CD4-positive, alpha-beta T cell treated with Interleukin-17A for 4 hours (primary cell): ENCODE measurements at regions not wholly inside any gene's neighbourhood (a gene's known extent, or its start where the extent isn't known, plus 50 kb on each side); places are given as distances from the start of the nearest gene placed in this dataset.

Experiments
- DNase-seq: peaks from one replicate; pipeline ENCODE4 v3.0.0-alpha.2; 2020; ENCODE audit warnings: mixed read lengths

DNA sequence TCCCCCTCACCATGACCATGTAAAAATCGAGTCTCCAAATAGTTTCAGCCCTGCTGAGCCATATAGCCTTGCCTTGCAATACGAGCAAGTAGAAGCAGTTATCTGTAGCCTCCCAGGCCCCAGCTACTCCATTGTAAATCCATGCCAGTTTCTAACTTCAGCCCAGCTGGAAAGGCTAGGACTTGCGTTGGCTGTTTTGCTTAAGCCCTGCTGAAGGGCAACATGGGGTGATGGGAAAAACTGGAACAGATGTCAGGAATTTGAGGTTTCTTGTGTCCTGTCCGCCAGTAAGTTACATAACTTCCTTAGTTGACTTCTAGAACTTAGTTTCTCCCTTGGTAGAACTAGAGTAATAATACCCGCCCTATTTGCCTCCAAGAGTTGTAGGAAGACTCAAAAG lies 216.0 kb upstream of the SERP2 start:
- DNase-seq = no peak

DNA sequence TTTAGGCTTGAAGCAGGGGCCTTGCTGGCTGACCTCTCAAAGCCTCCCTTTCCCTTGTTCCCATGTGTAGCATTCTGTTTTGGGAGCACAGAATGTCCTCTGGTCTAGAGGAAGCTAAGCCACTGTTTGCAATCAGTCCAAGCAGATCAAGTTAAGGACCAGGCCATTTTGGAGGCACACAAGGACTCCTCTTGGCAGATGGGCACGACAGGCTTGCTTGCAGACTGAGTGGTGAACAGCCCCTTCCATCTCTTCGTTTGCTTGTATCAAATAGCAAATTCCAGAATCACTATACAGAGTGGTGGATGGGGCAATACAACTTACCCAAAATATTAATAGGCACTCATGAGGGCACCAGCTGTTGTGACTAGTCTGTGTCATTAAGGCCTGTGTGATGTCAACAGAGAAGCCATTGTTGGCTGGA lies 215.5 kb upstream of the SERP2 start:
- DNase-seq = no peak

GRCh38 chr13:44158881-44159632 lies 214.6 kb upstream of the SERP2 start:
- no peak for DNase-seq

DNA sequence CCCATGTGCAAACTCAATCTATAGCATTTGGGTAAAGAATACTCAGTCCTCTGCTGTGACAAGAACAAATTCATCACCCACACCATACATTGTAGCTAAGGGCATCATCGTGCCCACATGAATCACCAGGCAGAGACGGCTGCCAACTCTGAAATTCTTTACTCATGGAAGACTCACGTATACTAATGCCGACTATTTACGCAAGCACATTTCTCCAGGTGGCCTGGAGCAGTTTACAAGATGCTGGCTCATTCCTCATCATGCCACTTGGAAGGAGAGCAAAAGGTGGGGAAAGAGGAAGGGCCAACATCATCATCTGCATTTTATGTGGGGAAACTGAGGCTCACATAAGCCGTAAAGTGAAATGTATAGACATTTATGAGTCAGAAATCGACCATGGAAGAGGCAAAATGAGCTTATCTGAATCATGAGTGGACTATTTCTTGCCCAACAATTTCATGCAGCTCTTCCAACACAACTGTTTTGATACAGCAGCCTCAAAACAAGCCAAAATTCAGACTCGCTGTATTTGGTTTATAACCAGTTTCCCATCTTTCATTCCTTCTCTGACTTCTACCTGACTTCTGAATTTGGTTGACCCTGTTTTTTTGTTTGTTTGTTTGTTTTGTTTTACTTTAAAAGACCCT lies 213.9 kb upstream of the SERP2 start:
- no peak for DNase-seq

GRCh38 chr13:44160591-44161191 lies 212.9 kb upstream of the SERP2 start:
- DNase-seq = no peak

DNA sequence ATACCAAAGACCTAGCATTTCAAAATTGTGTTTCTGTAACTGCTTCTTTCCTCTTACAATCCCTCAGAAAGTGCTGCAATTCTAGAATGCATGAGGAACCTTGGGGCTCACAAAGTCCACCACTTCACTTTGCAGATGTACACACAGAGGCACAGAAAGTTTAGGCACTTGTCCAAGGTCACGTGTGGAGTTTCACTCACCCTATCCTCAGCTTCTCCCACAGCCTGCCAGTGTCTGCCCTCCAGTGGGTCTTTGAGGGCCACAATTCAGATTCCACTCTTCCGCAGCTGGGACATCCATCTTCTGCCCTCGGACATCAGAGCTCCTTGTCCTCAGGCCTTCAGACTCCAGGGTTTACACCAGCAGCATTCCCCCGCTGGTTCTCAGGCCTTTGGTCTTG lies 210.5 kb upstream of the SERP2 start:
- no peak for DNase-seq

- DNase-seq = no peak
These were observed 208.3 kb upstream of the SERP2 start for GRCh38 chr13:44165221-44165888.

GRCh38 chr13:44165889-44166496 lies 207.6 kb upstream of the SERP2 start:
- no peak for DNase-seq

DNA sequence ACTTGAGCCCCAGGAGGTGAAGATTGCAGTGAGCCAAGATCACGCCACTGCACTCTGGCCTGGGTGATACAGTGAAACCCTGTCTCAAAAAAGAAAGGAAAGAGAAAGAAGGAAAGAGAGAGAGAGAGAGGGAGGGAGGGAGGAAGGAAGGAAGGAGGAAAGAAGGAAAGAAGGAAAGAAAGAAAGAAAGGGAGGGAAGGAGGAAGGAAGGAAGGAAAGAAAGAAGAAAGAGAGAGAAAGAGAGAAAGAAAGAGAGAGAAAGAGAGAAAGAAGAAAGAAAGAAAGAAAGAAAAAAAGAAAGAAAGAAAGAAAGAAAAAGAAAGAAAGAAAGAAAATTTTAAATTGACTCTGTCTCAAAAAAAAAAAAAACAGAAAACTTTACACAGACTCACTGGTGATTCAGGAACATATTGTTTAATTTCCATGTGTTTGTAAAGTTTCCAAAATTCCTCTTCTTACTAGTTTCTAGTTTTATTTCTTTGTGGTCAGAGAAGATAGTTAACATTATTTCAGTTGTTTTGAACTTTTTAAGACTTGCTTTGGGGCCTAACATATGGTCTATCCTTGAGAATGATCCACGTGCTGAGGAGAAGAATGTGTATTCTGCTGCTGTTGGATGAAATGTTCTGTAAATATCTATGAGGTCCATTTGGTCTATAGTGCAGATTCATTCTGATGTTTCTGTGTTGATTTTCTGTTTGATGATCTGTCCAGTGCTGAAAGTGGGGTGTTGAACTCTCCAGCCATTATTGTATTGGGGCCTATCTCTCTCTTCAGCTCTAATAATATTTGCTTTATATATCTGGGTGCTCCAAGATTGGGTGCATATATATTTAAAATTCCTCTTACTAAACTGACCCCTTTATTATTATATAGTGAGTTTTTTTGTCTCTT lies 204.4 kb upstream of the SERP2 start:
- no peak for DNase-seq

- DNase-seq = no peak
These were observed 202.9 kb upstream of the SERP2 start for GRCh38 chr13:44170731-44171130.

GRCh38 chr13:44171156-44171555 lies 202.5 kb upstream of the SERP2 start:
- DNase-seq = no peak

GRCh38 chr13:44171861-44172260 lies 201.8 kb upstream of the SERP2 start:
- DNase-seq = no peak

DNA sequence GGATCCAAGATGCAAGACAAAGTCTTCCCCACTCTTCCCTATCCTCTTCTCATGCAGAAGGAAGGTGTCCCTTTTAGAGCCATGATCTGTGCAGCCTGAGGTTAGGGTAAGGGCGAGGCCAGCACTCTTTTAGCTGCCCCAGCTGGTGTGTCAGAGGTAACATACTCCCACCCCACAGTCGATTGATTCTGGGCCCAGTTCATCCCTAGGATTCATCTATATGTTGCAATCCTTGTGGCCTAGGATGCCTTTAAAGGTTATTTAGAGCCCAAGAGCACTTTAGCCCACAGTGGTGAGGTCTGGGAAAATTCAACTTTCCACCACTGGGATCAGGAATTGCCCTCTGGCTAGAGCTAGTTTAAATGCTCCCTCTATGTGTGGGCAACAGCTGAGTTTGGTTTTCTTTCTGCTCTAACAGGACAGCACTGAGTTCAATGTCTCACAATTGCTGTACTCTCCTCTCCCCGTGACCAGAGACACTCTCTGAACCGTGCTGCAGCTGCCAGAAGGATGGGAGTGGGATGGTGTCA lies 201.3 kb upstream of the SERP2 start:
- no peak for DNase-seq

DNA sequence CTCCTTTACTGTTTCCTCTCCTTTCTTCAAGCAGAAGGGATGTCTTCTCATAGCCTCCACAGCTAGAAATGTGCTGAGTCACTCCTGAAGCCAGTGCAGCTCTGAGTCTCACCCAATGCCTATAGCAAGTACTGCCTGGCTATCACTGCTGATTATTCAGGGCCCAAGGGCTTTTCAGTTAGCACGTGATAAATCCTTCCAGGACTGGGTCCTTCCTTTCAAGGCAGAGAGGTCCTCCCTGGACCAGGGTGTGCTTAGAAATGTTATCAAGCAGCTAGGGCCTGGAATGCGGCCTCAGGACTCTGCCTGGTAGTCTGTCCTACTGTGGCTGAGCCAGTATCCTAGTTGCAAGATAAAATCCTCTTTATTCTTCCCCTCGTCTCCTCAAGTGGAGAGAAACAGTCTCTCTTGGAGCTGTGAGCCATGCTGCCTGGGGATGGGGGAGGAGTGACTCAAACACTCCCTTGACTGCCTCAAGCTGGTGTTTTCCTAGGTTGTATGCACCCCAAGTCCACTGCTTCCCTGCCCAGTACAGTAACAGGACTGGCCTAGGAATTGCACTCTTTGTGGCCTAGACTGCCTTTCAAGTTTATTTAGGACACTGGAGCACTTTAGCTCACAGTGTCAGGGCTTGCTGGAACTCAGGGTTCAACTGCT lies 198.7 kb upstream of the SERP2 start:
- DNase-seq = no peak

DNA sequence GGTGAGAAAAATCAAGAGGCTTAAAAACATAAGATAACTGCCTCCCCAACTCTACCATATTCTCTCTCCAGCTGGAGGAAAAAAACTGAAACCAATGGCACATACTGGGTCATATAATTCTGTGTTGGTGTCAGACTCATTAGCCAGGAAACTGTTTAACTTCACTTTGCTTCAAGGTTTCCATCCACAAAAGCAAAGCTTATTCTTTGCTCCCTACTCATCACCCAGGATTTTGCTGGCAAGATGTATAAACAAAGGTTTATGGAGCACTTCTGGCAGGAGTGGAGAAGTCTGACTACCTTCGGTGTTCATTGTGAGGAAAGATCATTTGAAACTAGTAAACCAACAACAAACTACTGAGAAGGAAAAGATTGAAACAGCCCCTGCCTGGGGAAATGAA lies 197.5 kb upstream of the SERP2 start:
- DNase-seq = no peak

- DNase-seq = no peak
These were observed 192.6 kb upstream of the SERP2 start for GRCh38 chr13:44180876-44181536.

- no peak for DNase-seq
These were observed 191.7 kb upstream of the SERP2 start for GRCh38 chr13:44181931-44182330.

GRCh38 chr13:44184740-44185139 lies 188.9 kb upstream of the SERP2 start:
- DNase-seq = no peak

GRCh38 chr13:44188257-44188656 lies 185.4 kb upstream of the SERP2 start:
- DNase-seq = no peak

GRCh38 chr13:44189085-44189484 lies 184.5 kb upstream of the SERP2 start:
- DNase-seq = no peak

GRCh38 chr13:44191103-44191502 lies 182.5 kb upstream of the SERP2 start:
- DNase-seq = no peak
